A549 (cell line): ENCODE measurements at regions not wholly inside any gene's neighbourhood (a gene's known extent, or its start where the extent isn't known, plus 50 kb on each side); places are given as distances from the start of the nearest gene placed in this dataset.

Source experiments
- ATAC-seq, 2 experiments: fragments of 200-7000 bp in 1 of 2; fragments of >200 bp in 1 of 2; cut with Nextera tagmentation in 1 of 2; cut with Tn5 transposase in 1 of 2; 3 replicates each; pipeline versions ENCODE4 v1.8.0 to v1.9.1; 2018 to 2020; ENCODE audit warnings: mild to moderate bottlenecking in 1 of 2, moderate library complexity in 1 of 2
- CTCF ChIA-PET: fragments of 300-600 bp; sonication (Branson Sonifier 250); formaldehyde crosslinking; extraction: SDS; loops from one replicate; lab custom pipeline; 2021; ENCODE audit warnings: antibody characterized with exemption, inconsistent platforms; lab: Yijun Ruan, JAX
- POLR2A ChIA-PET: fragments of 350-600 bp; formaldehyde crosslinking; extraction: SDS; loops from one replicate; lab custom pipeline; 2021; ENCODE audit warnings: antibody characterized with exemption, inconsistent platforms; lab: Yijun Ruan, JAX
- DNase-seq, 2 experiments: peaks; one replicate each; pipeline versions ENCODE4 v3.0.0 to v3.0.0-alpha.2; 2011 to 2016; ENCODE audit warnings: low read depth in 1 of 2, low spot score in 1 of 2
- FAIRE-seq: peaks from 2 replicates; lab custom pipeline; 2011; peaks lifted over from hg19 to GRCh38; lab: Jason Lieb, UNC
- H3K27ac ChIP-seq, 2 experiments: fragments of >200 bp; sonication (Bioruptor Twin); formaldehyde crosslinking; 3 replicates each; pipeline ENCODE4 v1.5.1; 2016 to 2017
- H3K4me1 ChIP-seq: fragments of >200 bp; sonication (Bioruptor Twin); formaldehyde crosslinking; 3 replicates; pipeline ENCODE4 v1.6.1; 2016
- H3K4me2 ChIP-seq: fragments of >200 bp; sonication (Bioruptor Twin); formaldehyde crosslinking; 3 replicates; pipeline ENCODE4 v1.6.1; 2016
- H3K4me3 ChIP-seq: fragments of >200 bp; sonication (Bioruptor Twin); formaldehyde crosslinking; 3 replicates; pipeline ENCODE4 v1.5.1; 2016
- H3K9me3 ChIP-seq: fragments of >200 bp; sonication (Bioruptor Twin); formaldehyde crosslinking; 3 replicates; pipeline ENCODE4 v1.6.1; 2016
- BHLHE40 ChIP-seq: IDR thresholded peaks from 2 replicates; pipeline ENCODE4 v1.6.1; 2012; ENCODE audit warnings: low read depth, low read length, inconsistent platforms
- FOSL2 ChIP-seq, 2 experiments: fragments of 450-650 bp in 1 of 2; fragments of >200 bp in 1 of 2; sonication (Bioruptor Twin) in 1 of 2; formaldehyde crosslinking; IDR thresholded peaks; 2 replicates each; pipeline versions ENCODE4 v1.5.0 to v1.6.1; 2016 to 2020; ENCODE audit warnings: mild to moderate bottlenecking in 1 of 2, moderate library complexity in 1 of 2
- MAX ChIP-seq: IDR thresholded peaks from 2 replicates; pipeline ENCODE4 v1.6.1; 2012
- NR3C1 ChIP-seq: fragments of >200 bp; sonication (Bioruptor Twin); formaldehyde crosslinking; IDR thresholded peaks from 3 replicates; pipeline ENCODE4 v1.6.1; 2017
- SMC3 ChIP-seq: fragments of >200 bp; sonication (Bioruptor Twin); formaldehyde crosslinking; IDR thresholded peaks from 3 replicates; pipeline ENCODE4 v1.6.1; 2018; ENCODE audit warnings: inconsistent platforms
- ZC3H11A ChIP-seq: fragments of 450-650 bp; IDR thresholded peaks from 2 replicates; pipeline ENCODE4 v1.6.1; 2014; ENCODE audit warnings: antibody characterized with exemption, mild to moderate bottlenecking
- WGBS: methylation state at CpG from one replicate; pipeline ENCODE4 v1.1.6; 2017; ENCODE audit errors: missing lambda C conversion rate; 5-methylcytosine and 5-hydroxymethylcytosine counted together
- TF ChIP-seq, protein P1 (sequence below): fragments of 200-600 bp; sonication (generic); IDR thresholded peaks from 2 replicates; pipeline ENCODE4 v1.6.1; 2016; ENCODE audit warnings: antibody characterized with exemption, mild to moderate bottlenecking, moderate library complexity
- TF ChIP-seq, protein P2 (sequence below): fragments of 250-450 bp; sonication (Bioruptor Pico); IDR thresholded peaks from 2 replicates; pipeline ENCODE4 v1.5.0; 2021; ENCODE audit warnings: mild to moderate bottlenecking, moderate library complexity, borderline replicate concordance

- no peaks in the 10 kb centered on the region for H3K4me1 ChIP-seq
- H3K4me3 ChIP-seq, result no peak overlapping the region
- 6% methylated on average over 2 of the region's 2 CpGs for WGBS
- ATAC-seq, result no peak
- DNase-seq, result no peak
- no peak overlapping the region for H3K27ac ChIP-seq
- H3K9me3 ChIP-seq, result no peaks in the 10 kb centered on the region
- H3K4me2 ChIP-seq, result no peak overlapping the region
- FAIRE-seq, result no peak
- ChIA-PET CTCF (no interaction called here), POLR2A (no interaction called here)
- TF ChIP-seq SMC3 (no peak), BHLHE40 (no peak), MAX (no peak), ZC3H11A (no peak)
- TF ChIP-seq, protein P1, sequence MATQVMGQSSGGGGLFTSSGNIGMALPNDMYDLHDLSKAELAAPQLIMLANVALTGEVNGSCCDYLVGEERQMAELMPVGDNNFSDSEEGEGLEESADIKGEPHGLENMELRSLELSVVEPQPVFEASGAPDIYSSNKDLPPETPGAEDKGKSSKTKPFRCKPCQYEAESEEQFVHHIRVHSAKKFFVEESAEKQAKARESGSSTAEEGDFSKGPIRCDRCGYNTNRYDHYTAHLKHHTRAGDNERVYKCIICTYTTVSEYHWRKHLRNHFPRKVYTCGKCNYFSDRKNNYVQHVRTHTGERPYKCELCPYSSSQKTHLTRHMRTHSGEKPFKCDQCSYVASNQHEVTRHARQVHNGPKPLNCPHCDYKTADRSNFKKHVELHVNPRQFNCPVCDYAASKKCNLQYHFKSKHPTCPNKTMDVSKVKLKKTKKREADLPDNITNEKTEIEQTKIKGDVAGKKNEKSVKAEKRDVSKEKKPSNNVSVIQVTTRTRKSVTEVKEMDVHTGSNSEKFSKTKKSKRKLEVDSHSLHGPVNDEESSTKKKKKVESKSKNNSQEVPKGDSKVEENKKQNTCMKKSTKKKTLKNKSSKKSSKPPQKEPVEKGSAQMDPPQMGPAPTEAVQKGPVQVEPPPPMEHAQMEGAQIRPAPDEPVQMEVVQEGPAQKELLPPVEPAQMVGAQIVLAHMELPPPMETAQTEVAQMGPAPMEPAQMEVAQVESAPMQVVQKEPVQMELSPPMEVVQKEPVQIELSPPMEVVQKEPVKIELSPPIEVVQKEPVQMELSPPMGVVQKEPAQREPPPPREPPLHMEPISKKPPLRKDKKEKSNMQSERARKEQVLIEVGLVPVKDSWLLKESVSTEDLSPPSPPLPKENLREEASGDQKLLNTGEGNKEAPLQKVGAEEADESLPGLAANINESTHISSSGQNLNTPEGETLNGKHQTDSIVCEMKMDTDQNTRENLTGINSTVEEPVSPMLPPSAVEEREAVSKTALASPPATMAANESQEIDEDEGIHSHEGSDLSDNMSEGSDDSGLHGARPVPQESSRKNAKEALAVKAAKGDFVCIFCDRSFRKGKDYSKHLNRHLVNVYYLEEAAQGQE, result no peak
Measured at GRCh38 chr7:137074391-137075030, 206.1 kb downstream of the CHRM2 start.

- FAIRE-seq (no peak), ATAC-seq (no peak), DNase-seq (no peak)
- 45% methylated on average over 3 of the region's 3 CpGs for WGBS
- ChIA-PET CTCF (no interaction called here), POLR2A (no interaction called here)
- no peak for TF ChIP-seq FOSL2 (IDR thresholded peaks at IDR 0.05)
- TF ChIP-seq FOSL2 (CRISPR knock-in tag; IDR thresholded peaks at IDR 0.05), result no peak
- TF ChIP-seq NR3C1, result no peak
- TF ChIP-seq MAX, result no peak
- TF ChIP-seq, protein P1, result no peak
- TF ChIP-seq, protein P2, sequence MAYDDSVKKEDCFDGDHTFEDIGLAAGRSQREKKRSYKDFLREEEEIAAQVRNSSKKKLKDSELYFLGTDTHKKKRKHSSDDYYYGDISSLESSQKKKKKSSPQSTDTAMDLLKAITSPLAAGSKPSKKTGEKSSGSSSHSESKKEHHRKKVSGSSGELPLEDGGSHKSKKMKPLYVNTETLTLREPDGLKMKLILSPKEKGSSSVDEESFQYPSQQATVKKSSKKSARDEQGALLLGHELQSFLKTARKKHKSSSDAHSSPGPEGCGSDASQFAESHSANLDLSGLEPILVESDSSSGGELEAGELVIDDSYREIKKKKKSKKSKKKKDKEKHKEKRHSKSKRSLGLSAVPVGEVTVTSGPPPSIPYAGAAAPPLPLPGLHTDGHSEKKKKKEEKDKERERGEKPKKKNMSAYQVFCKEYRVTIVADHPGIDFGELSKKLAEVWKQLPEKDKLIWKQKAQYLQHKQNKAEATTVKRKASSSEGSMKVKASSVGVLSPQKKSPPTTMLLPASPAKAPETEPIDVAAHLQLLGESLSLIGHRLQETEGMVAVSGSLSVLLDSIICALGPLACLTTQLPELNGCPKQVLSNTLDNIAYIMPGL (CRISPR knock-in tag), result no peak
- no peak overlapping the region for H3K4me3 ChIP-seq
- H3K9me3 ChIP-seq, result no peaks in the 10 kb centered on the region
- H3K27ac ChIP-seq, result no peak overlapping the region
- no peak overlapping the region for H3K4me2 ChIP-seq
- no peaks in the 10 kb centered on the region for H3K4me1 ChIP-seq
Measured at GRCh38 chr7:137073571-137074325, 205.3 kb downstream of the CHRM2 start.
